T-helper 2 cell (primary cell): ENCODE measurements at regions not wholly inside any gene's neighbourhood (a gene's known extent, or its start where the extent isn't known, plus 50 kb on each side); places are given as distances from the start of the nearest gene placed in this dataset.

ENCODE experiments used
- DNase-seq, 5 experiments: peaks; one replicate each; pipeline versions ENCODE4 v3.0.0 to v3.0.0-alpha.2; 2012 to 2022

GRCh38 chr16:6362321-6362720 lies 970.3 kb upstream of the RBFOX1 start:
- no peak for DNase-seq

GRCh38 chr16:6360641-6361040 lies 972.0 kb upstream of the RBFOX1 start:
- DNase-seq: no peak

DNA sequence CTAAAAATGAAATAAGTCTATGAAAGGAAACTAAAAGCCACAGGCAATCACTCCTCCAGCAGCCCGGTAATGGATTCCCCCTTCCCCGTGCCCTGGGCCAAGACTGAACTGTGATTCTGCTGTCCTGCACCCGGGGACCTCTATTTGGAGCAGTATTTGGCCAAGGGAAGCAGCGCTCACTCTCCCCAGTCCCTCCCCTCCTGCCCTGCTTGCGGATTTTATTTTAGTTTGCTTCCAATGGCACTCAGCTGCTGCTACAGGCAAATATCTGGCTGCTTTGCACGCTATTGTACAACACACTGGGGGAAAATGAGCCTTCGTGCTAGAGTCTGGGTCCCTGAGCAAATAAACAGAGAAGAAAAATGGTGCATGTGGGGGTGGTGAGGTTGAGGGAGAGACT lies 975.7 kb upstream of the RBFOX1 start:
- no peak for DNase-seq

GRCh38 chr16:6349725-6350124 lies 982.9 kb upstream of the RBFOX1 start:
- no peak for DNase-seq

DNA sequence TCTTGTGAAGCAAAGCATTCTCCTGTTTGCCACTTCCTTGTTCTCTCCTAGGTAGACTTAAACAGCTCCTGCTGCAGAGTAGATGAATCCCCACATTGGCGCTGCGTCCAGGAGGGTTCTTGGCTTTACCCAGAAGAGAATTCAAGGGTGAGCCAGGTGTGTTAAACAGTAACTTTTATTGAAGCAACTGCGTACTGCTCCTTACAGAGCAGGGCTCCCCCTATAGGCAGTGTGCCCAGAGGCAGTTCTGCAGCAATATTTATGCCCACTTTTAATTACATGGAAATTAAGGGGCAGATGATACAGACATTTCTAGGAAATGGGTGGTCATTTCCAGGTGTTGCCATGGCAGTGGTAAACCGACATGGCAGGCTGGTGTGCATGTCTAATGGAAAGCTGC lies 987.6 kb upstream of the RBFOX1 start:
- DNase-seq: no peak

DNA sequence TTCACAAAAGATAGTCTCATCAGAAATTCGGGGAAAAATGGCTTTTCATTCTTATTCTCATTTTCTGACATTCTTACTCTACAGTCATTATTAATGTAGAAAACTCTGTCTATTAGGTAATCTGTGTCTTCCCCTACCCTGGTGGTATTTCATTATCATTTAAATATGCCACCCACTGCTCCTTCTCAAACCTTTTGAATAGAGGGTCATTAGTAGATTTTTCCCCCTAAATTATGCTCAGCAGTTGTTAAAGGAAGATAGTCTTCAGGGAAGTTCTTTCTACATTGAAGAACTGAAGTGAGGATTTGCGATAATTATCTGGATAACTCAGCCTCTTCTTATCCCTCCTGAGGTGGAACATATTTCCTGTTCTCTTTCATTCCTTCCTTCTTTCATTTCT lies 989.5 kb upstream of the RBFOX1 start:
- no peak for DNase-seq

DNA sequence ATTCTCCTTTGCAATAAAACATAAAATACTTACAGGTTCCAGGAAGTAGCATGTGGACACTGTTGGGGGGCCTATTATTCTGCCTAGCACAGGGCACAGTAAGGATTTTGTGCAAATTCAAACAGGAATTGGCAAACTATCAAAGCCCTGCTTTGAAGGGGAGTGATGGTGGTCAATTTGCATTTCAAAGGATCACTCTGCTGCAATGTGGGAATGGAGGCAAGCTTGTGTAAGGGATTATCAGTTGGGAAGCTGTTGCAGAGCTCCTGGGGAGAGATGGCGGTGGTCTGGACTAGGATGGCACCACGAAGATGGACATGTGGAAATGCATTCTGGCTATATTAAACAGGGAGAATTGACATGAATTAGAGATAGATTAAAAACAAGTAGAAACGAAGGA lies 990.7 kb upstream of the RBFOX1 start:
- DNase-seq: no peak

DNA sequence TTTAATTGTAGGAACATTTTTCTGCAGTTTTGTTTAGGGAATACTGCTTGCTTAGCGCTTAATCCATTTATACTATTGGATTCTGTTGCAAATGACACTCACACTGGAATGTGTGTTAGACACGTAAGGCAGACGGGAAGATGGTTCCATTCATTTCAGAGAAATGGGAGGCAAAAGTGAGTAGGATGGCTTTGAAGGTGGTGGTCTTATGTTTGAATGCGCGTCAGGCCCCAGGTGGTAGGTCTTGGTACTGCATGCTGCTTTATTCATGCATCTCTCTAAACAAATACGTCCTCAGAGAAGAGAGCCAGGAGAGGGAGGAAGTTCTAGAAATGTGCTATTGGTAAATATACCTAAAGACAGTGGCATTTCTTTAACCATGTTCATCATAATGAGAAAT lies 997.6 kb upstream of the RBFOX1 start:
- peak in 1 of 5 experiments; percentile 5 for DNase-seq

GRCh38 chr16:6331770-6332169 lies 1000.9 kb upstream of the RBFOX1 start:
- no peak for DNase-seq

GRCh38 chr16:6317934-6318333 lies 1014.7 kb upstream of the RBFOX1 start:
- no peak for DNase-seq

GRCh38 chr16:6309271-6309670 lies 1023.4 kb upstream of the RBFOX1 start:
- DNase-seq: no peak

GRCh38 chr16:6308176-6308575 lies 1024.5 kb upstream of the RBFOX1 start:
- no peak for DNase-seq

- no peak for DNase-seq
Measured at GRCh38 chr16:6300523-6300922, 1032.1 kb upstream of the RBFOX1 start.

GRCh38 chr16:6297666-6298410 lies 1034.8 kb upstream of the RBFOX1 start:
- DNase-seq: no peak

- DNase-seq: no peak
Measured at GRCh38 chr16:6286176-6286575, 1046.5 kb upstream of the RBFOX1 start.

DNA sequence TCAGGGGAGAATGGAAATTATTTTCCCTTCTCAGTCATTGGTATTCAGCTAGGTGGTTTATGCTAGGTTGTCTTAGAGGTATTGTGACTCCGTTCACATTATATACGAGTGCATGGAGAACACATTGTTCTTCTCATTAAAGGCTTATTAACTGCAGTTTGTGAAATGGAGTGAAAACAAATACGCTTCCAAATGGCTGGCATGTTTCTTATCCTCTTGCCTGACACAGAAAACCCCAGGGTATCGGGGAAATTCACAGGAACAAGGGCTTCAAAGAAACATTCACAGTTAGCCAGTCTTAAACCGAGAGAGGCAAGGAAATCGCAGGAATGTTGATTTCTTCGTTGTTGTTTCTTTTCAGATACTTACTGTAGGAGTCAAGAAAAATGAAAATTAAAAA lies 1047.9 kb upstream of the RBFOX1 start:
- no peak for DNase-seq

- no peak for DNase-seq
Measured at GRCh38 chr16:6281994-6282393, 1050.7 kb upstream of the RBFOX1 start.

DNA sequence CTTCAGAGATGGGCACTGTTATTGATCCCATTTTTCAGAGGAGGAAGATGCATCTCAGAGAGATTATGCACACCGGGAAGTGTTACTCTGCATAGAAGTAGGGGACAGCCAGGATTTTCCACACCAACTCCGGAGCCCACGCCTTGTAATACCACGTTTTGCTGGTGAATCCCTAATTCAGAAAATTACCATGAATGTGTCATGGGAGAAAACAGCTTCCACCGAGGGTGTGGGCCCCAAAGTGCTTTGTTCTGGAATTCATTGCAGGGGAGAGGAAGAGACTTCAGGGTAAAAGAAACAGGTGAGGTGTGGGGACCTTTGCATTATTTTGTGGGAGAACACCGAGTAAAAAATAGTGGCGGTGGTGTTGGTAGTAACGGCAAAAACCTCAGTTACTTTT lies 1051.4 kb upstream of the RBFOX1 start:
- no peak for DNase-seq

GRCh38 chr16:6280055-6280454 lies 1052.6 kb upstream of the RBFOX1 start:
- no peak for DNase-seq

DNA sequence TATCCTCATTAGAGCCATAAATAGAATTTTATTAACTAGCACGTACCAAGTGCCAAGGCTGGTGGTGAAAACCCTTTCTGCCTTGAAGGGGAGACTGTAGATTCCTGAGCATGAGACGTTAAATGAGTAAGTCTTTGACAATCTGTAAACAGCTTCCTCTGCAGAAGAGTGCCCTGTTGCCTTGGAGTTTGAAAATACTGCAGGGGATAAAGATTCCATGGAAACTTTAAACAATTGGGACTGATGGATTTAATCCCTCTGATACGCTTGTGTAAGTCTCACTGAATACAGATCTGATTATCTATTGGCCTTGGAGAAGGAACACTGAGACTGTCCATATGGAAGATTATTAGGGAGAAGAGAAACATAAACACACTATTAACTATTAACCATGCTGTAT lies 1053.4 kb upstream of the RBFOX1 start:
- no peak for DNase-seq

GRCh38 chr16:6274351-6274750 lies 1058.3 kb upstream of the RBFOX1 start:
- no peak for DNase-seq

DNA sequence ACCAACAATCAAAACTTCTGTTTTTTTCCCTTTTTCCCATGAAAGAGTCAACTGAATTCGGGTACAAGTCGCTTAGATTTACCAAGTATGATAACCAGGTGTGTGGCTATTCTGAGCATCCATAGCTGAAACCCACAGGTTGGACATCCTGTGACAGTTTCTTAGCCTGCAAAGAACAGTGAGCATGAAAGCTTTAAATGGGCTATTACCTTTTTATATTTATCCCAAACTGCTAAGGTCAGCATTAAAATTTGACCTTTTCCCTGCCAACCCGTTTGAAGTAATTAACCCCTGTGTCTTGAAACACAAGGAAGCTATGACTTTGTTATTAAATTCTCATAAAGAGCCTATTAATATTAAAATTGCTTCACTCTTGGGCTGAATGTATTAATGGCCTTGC lies 1065.0 kb upstream of the RBFOX1 start:
- no peak for DNase-seq

GRCh38 chr16:6266703-6267102 lies 1065.9 kb upstream of the RBFOX1 start:
- DNase-seq: no peak

GRCh38 chr16:6265968-6266367 lies 1066.7 kb upstream of the RBFOX1 start:
- DNase-seq: no peak

GRCh38 chr16:6258056-6258455 lies 1074.6 kb upstream of the RBFOX1 start:
- no peak for DNase-seq
